Left lung (tissue), 4 donors: ENCODE measurements at regions not wholly inside any gene's neighbourhood (a gene's known extent, or its start where the extent isn't known, plus 50 kb on each side); places are given as distances from the start of the nearest gene placed in this dataset.

Experiments used
- ATAC-seq: fragments of 200-7000 bp; cut with Tn5 transposase; one replicate; pipeline ENCODE4 v1.9.1; 2020; ENCODE audit warnings: moderate library complexity
- DNase-seq, 4 donors: peaks; one replicate each; pipeline ENCODE4 v3.0.0-alpha.2; 2013 to 2020
- H3K27ac ChIP-seq, 2 donors: fragments of 200-600 bp; sonication (generic) in 1 of 2; one replicate each; pipeline versions ENCODE4 v1.5.0 to v1.8.0; 2020 to 2021
- H3K27me3 ChIP-seq, 2 donors: fragments of 200-600 bp; sonication (generic) in 1 of 2; one replicate each; pipeline versions ENCODE4 v1.5.0 to v1.8.0; 2020 to 2021
- H3K36me3 ChIP-seq, 2 donors: fragments of 200-600 bp; sonication (generic) in 1 of 2; one replicate each; pipeline versions ENCODE4 v1.5.0 to v1.8.0; 2020 to 2021
- H3K4me1 ChIP-seq, 2 donors: fragments of 200-600 bp; one replicate each; pipeline ENCODE4 v1.8.0; 2021
- H3K4me3 ChIP-seq, 2 donors: fragments of 200-600 bp; sonication (generic) in 1 of 2; one replicate each; pipeline versions ENCODE4 v1.5.0 to v1.8.0; 2020 to 2021; ENCODE audit warnings: mild to moderate bottlenecking in 1 of 2
- H3K9me3 ChIP-seq, 2 donors: fragments of 200-600 bp; sonication (generic) in 1 of 2; one replicate each; pipeline versions ENCODE4 v1.5.0 to v1.8.0; 2020 to 2021
- CTCF ChIP-seq, 2 donors: fragments of 200-600 bp; sonication (generic) in 1 of 2; IDR thresholded peaks; one replicate each; pipeline versions ENCODE4 v1.5.0 to v1.8.0; 2021; ENCODE audit warnings: antibody characterized with exemption in 2 of 2
- intact Hi-C, 2 donors: fragments of 100-400 bp; cut with DNase I; formaldehyde crosslinking; loops; one replicate each; pipeline versions ENCODE4 v1.11.2 to v1.14.2; 2022
- donor health status: DM: no; HTN: yes; CAD: no.
- donor health status: DM: no; HTN: no; CAD: no.

- TF ChIP-seq CTCF (IDR thresholded peaks at IDR 0.05): no peak
- peaks cover 0 to 6% of the 10 kb centered on the region in 2 donors for H3K9me3 ChIP-seq
- no peaks in the 10 kb centered on the region for H3K27me3 ChIP-seq
- no peaks in the 10 kb centered on the region for H3K4me1 ChIP-seq
- H3K4me3 ChIP-seq: no peak overlapping the region
- no peaks in the 10 kb centered on the region for H3K36me3 ChIP-seq
- peak in 1 of 4 donors; percentile 65 for DNase-seq
- intact Hi-C loops: no loop called here
- no peak for ATAC-seq
- H3K27ac ChIP-seq: no peak overlapping the region
Measured at GRCh38 chr13:47159853-47160550, 263.1 kb upstream of the HTR2A start.

- Histone ChIP-seq H3K4me1 (no peaks in the 10 kb centered on the region), H3K4me3 (no peak overlapping the region), H3K36me3 (no peaks in the 10 kb centered on the region), H3K27me3 (no peaks in the 10 kb centered on the region), H3K27ac (no peak overlapping the region), H3K9me3 (peaks cover 0 to 6% of the 10 kb centered on the region in 2 donors)
- no peak for TF ChIP-seq CTCF (IDR thresholded peaks at IDR 0.05)
- DNase-seq: no peak
- no peak for ATAC-seq
- intact Hi-C loops: no loop called here
Measured at GRCh38 chr13:47158593-47158992, 261.7 kb upstream of the HTR2A start.

GRCh38 chr13:47148543-47148942 lies 251.7 kb upstream of the HTR2A start:
- intact Hi-C loops: no loop called here
- Histone ChIP-seq H3K27me3 (no peaks in the 10 kb centered on the region), H3K36me3 (no peaks in the 10 kb centered on the region), H3K4me3 (no peak overlapping the region), H3K27ac (no peak overlapping the region), H3K4me1 (no peaks in the 10 kb centered on the region), H3K9me3 (no peaks in the 10 kb centered on the region)
- ATAC-seq (peak; percentile 66), DNase-seq (no peak)
- no peak for TF ChIP-seq CTCF (IDR thresholded peaks at IDR 0.05)

GRCh38 chr13:47147812-47148119 lies 250.9 kb upstream of the HTR2A start:
- no peaks in the 10 kb centered on the region for H3K27me3 ChIP-seq
- intact Hi-C loops: no loop called here
- no peak overlapping the region for H3K4me3 ChIP-seq
- TF ChIP-seq CTCF (IDR thresholded peaks at IDR 0.05): no peak
- no peak overlapping the region for H3K27ac ChIP-seq
- ATAC-seq (peak; percentile 14), DNase-seq (no peak)
- H3K4me1 ChIP-seq: no peaks in the 10 kb centered on the region
- no peaks in the 10 kb centered on the region for H3K9me3 ChIP-seq
- H3K36me3 ChIP-seq: no peaks in the 10 kb centered on the region

GRCh38 chr13:47146991-47147811 lies 250.3 kb upstream of the HTR2A start:
- Histone ChIP-seq H3K27me3 (no peaks in the 10 kb centered on the region), H3K4me1 (no peaks in the 10 kb centered on the region), H3K4me3 (no peak overlapping the region), H3K27ac (no peak overlapping the region), H3K9me3 (no peaks in the 10 kb centered on the region), H3K36me3 (no peaks in the 10 kb centered on the region)
- TF ChIP-seq CTCF (IDR thresholded peaks at IDR 0.05): no peak
- intact Hi-C loops: no loop called here
- ATAC-seq (peak; percentile 54), DNase-seq (no peak)
